ENCODE measurements at regions not wholly inside any gene's neighbourhood (a gene's known extent, or its start where the extent isn't known, plus 50 kb on each side); places are given as distances from the start of the nearest gene placed in this dataset.

DNA sequence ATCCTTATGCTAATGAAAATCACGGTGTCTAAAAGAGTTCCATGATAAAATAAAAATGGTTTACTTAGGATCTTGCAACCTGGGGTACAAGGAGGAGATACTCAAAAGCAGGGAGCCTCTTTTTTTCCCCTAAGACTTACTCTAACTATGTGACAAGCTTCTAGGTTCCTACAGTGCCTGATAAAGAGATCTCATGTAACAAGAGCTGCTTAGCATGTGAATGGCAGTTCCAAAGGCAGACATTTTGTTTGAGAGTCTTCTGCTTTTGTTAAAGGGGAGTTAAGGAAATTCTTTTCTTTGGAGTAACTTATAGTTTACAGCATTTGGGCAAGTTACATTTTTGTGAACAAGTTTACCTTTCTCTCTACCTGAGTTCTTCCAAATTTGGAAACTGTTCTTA, 945.8 kb upstream of the ADGRB3 start:
- Histone ChIP-seq H3K23me2 (ENCODE audit: low read depth, low read length) (no peaks in the 10 kb centered on the region), H3K14ac (ENCODE audit: insufficient read length) (no peak overlapping the region), H4K5ac (ENCODE audit: insufficient read length, low read depth, low read length) (no peak overlapping the region), H2BK120ac (replicated peaks; ENCODE audit: low read depth, low read length) (no peak overlapping the region), H3K27ac (ENCODE audit: low read depth, low read length) (no peak overlapping the region), H2BK15ac (ENCODE audit: low read length) (no peak overlapping the region), H2BK12ac (ENCODE audit: low read depth, low read length) (no peak overlapping the region), H3K4me3 (ENCODE audit: extremely low read depth in 1 of 4, insufficient read depth in 2 of 4, low read depth in 3 of 4, low read length in 4 of 4) (no peak overlapping the region), H3K23ac (ENCODE audit: insufficient read length) (no peak overlapping the region), H4K20me1 (replicated peaks in 1 of 2; ENCODE audit: control insufficient read depth in 1 of 2, insufficient read depth in 2 of 2, low read length in 2 of 2) (no peaks in the 10 kb centered on the region), H2BK5ac (ENCODE audit: low read depth, low read length) (no peak overlapping the region), H3K9ac (replicated peaks in 1 of 4; ENCODE audit: extremely low read depth in 1 of 4, low read depth in 3 of 4, low read length in 3 of 4) (no peak overlapping the region), H3K79me1 (ENCODE audit: low read depth, low read length) (no peaks in the 10 kb centered on the region), H2AFZ (ENCODE audit: low read length) (0 out of 2 replicates have a peak overlapping the region, but pooled peaks have one; percentile 28), H3K56ac (replicated peaks; ENCODE audit: insufficient read length, low read depth, low read length) (no peak overlapping the region), H3K27me3 (replicated peaks in 1 of 4; ENCODE audit: control insufficient read depth in 3 of 4, extremely low read depth in 1 of 4, insufficient read depth in 3 of 4, low read length in 3 of 4) (no peaks in the 10 kb centered on the region), H4K91ac (replicated peaks; ENCODE audit: insufficient read length, low read length) (no peak overlapping the region), H3K4me2 (ENCODE audit: insufficient read depth in 1 of 2, low read depth in 2 of 2, low read length in 2 of 2) (no peak overlapping the region), H3K18ac (ENCODE audit: extremely low read depth, low read length) (no peak overlapping the region), H4K8ac (ENCODE audit: extremely low read depth, insufficient read depth, low read length) (no peak overlapping the region), H2AK5ac (ENCODE audit: low read depth, low read length) (no peak overlapping the region), H3K79me2 (ENCODE audit: control insufficient read depth in 1 of 2, insufficient read depth in 2 of 2, low read length in 2 of 2) (no peaks in the 10 kb centered on the region), H3K4me1 (replicated peaks in 1 of 4; ENCODE audit: control insufficient read depth in 3 of 4, insufficient read depth in 4 of 4, low read length in 3 of 4) (no peaks in the 10 kb centered on the region), H3K9me3 (ENCODE audit: insufficient read depth in 2 of 2, low read depth in 1 of 2, low read length in 1 of 2) (no peaks in the 10 kb centered on the region; a peak in 1 of 4 replicates), H3K36me3 (ENCODE audit: control insufficient read depth in 2 of 4, insufficient read depth in 4 of 4, low read length in 3 of 4) (no peaks in the 10 kb centered on the region; a peak in 1 of 8 replicates), H2BK20ac (ENCODE audit: low read length) (no peak overlapping the region), H3K4ac (replicated peaks; ENCODE audit: insufficient read length, low read depth, low read length) (no peak overlapping the region)
- FAIRE-seq (no peak), DNase-seq (ENCODE audit: low read depth in 1 of 2, low spot score in 2 of 2) (peak in 1 of 2 experiments; percentile 10)
- CTCF ChIA-PET (ENCODE audit: partially characterized antibody) = no interaction called here
- WGBS, 2 experiments (ENCODE audit: extremely low coverage in 1 of 2, insufficient coverage in 1 of 2, insufficient read length in 1 of 2, insufficient replicate concordance in 2 of 2, low coverage in 1 of 2, low lambda C conversion rate in 2 of 2, missing lambda C conversion rate in 1 of 2) = 96% methylated on average over 1 of the region's 1 CpG; no CpG with 5 or more reads in 1 of the 2 experiments
- POLR2A ChIA-PET (ENCODE audit: partially characterized antibody) = no interaction called here
- peak; percentile 75; the same call in 1 of the 2 replicates for TF ChIP-seq YY1 (IDR thresholded peaks at IDR 0.05; ENCODE audit: low read depth, low read length)
- TF ChIP-seq TBP (IDR thresholded peaks at IDR 0.05; ENCODE audit: low read depth, low read length) = no peak

Data from H1 (cell line).